ENCODE measurements at regions not wholly inside any gene's neighbourhood (a gene's known extent, or its start where the extent isn't known, plus 50 kb on each side); places are given as distances from the start of the nearest gene placed in this dataset.

DNA sequence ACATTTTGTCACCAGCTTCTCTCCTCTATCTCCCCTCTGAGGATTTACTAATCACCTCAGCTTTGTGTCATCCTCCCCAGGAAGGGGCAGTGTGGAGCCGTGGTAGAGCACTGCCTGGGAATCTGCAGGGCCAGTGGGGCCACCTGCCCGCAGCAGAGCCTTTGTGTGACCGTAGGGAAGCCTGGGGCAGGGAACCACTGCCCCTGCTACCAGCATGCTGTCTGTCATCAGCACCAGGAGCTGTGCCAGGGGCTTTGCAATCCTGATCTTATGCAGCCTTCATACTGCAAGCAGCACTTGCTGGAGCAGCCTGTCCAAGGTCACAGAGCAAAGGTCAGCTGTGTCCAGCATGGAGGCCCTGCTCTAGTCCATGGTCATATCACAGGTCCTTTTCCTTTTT, 170.2 kb upstream of the IL12A start:
- peak overlapping the region in 1 of 5 donors; percentile 11 for H3K9ac ChIP-seq (ENCODE audit: low read length in 5 of 5)
- no peak overlapping the region for H3K4me3 ChIP-seq (ENCODE audit: low read depth in 1 of 5, low read length in 5 of 5)
- no peaks in the 10 kb centered on the region for H3K9me3 ChIP-seq (ENCODE audit: control insufficient read depth in 5 of 5, low read length in 5 of 5)
- peaks cover 2 to 29% (median 25%) of the 10 kb centered on the region in 5 donors for H3K4me1 ChIP-seq (ENCODE audit: control insufficient read depth in 5 of 5, insufficient read depth in 5 of 5, low read length in 5 of 5)
- no peaks in the 10 kb centered on the region for H3K27me3 ChIP-seq (ENCODE audit: control insufficient read depth in 5 of 5, insufficient read depth in 4 of 5, low read length in 5 of 5)
- no peaks in the 10 kb centered on the region for H3K36me3 ChIP-seq (ENCODE audit: control insufficient read depth in 5 of 5, insufficient read depth in 5 of 5, low read length in 5 of 5)
- no peak overlapping the region for H3K27ac ChIP-seq (ENCODE audit: low read depth, low read length)

DNA sequence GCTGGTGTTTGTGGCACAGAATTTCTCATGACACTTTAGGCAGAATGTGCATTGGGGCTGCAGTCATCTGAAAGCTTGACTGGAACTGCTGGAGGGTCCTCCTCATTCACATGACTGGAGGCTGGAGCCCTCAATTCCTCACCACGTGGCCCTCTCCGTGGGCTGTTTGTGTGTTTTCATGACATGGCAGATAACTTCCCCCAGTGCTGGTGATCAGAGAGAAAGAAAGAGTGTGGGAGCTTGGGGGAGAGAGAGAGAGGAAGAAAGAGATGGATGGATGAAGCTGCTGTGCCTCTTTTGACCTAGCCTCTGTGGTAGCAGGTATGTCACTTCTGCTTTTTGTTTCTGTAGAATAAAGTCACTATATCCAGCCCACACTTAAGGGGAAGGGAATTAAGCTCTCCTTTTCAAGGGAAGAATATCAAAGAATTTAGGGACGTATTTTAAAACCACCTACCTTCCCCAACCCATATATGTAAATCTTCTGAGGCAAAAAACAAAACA, 169.6 kb upstream of the IL12A start:
- no peak overlapping the region for H3K4me3 ChIP-seq (ENCODE audit: low read depth in 1 of 5, low read length in 5 of 5)
- no peaks in the 10 kb centered on the region for H3K36me3 ChIP-seq (ENCODE audit: control insufficient read depth in 5 of 5, insufficient read depth in 5 of 5, low read length in 5 of 5)
- no peaks in the 10 kb centered on the region for H3K27me3 ChIP-seq (ENCODE audit: control insufficient read depth in 5 of 5, insufficient read depth in 4 of 5, low read length in 5 of 5)
- no peak overlapping the region for H3K27ac ChIP-seq (ENCODE audit: low read depth, low read length)
- no peak overlapping the region for H3K9ac ChIP-seq (ENCODE audit: low read length in 5 of 5)
- H3K9me3 ChIP-seq (ENCODE audit: control insufficient read depth in 5 of 5, low read length in 5 of 5): no peaks in the 10 kb centered on the region
- peaks cover 0 to 26% (median 25%) of the 10 kb centered on the region in 5 donors for H3K4me1 ChIP-seq (ENCODE audit: control insufficient read depth in 5 of 5, insufficient read depth in 5 of 5, low read length in 5 of 5)

DNA sequence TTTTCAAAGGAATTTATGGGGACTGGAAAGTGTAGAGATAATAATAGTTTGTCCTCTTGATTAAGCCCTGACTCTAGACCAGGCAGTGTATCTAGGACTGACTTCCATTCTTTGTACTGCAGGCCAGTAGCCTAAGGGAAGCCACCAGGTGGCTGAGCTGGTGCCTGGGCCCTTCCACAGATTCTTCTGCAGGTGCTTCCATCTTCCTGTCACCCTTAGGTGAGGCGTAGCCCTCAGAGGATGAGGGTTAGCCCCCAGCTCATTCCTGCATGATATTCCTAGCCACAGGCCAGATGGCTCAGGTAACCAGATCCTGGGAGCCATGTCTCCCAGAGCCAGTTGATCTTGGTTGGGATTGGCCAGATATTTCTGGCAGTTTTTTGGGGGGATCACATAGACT, 169.0 kb upstream of the IL12A start:
- H3K9me3 ChIP-seq (ENCODE audit: control insufficient read depth in 5 of 5, low read length in 5 of 5): no peaks in the 10 kb centered on the region
- no peaks in the 10 kb centered on the region for H3K36me3 ChIP-seq (ENCODE audit: control insufficient read depth in 5 of 5, insufficient read depth in 5 of 5, low read length in 5 of 5)
- H3K4me1 ChIP-seq (ENCODE audit: control insufficient read depth in 5 of 5, insufficient read depth in 5 of 5, low read length in 5 of 5): peaks cover 0 to 31% (median 21%) of the 10 kb centered on the region in 5 donors
- H3K4me3 ChIP-seq (ENCODE audit: low read depth in 1 of 5, low read length in 5 of 5): no peak overlapping the region
- no peak overlapping the region for H3K27ac ChIP-seq (ENCODE audit: low read depth, low read length)
- no peak overlapping the region for H3K9ac ChIP-seq (ENCODE audit: low read length in 5 of 5)
- no peaks in the 10 kb centered on the region for H3K27me3 ChIP-seq (ENCODE audit: control insufficient read depth in 5 of 5, insufficient read depth in 4 of 5, low read length in 5 of 5)

DNA sequence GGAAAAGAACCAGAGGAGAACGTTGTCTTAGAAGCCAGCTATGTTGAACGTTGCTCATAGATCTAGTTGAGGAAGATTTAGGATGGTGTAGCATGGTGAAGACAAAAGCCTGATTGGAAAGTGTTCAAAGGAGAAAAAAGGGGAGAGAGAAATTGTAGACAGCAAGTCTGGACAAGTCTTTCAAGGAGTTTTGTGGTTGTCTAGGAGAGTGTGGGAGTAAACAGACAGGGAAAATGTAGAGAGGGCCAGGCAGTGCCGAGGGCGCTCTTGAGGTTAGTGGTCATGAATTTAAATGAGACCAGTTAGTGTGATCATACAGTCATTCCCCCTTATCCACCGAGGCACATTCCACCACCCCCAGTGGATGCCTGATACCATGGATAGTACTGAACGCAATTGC, 167.5 kb upstream of the IL12A start:
- Histone ChIP-seq H3K4me3 (ENCODE audit: low read depth in 1 of 5, low read length in 5 of 5) (no peak overlapping the region), H3K4me1 (ENCODE audit: control insufficient read depth in 5 of 5, insufficient read depth in 5 of 5, low read length in 5 of 5) (peaks cover 0 to 33% (median 21%) of the 10 kb centered on the region in 5 donors), H3K27ac (ENCODE audit: low read depth, low read length) (no peak overlapping the region), H3K9ac (ENCODE audit: low read length in 5 of 5) (no peak overlapping the region), H3K9me3 (ENCODE audit: control insufficient read depth in 5 of 5, low read length in 5 of 5) (no peaks in the 10 kb centered on the region), H3K36me3 (ENCODE audit: control insufficient read depth in 5 of 5, insufficient read depth in 5 of 5, low read length in 5 of 5) (no peaks in the 10 kb centered on the region), H3K27me3 (ENCODE audit: control insufficient read depth in 5 of 5, insufficient read depth in 4 of 5, low read length in 5 of 5) (no peaks in the 10 kb centered on the region)

DNA sequence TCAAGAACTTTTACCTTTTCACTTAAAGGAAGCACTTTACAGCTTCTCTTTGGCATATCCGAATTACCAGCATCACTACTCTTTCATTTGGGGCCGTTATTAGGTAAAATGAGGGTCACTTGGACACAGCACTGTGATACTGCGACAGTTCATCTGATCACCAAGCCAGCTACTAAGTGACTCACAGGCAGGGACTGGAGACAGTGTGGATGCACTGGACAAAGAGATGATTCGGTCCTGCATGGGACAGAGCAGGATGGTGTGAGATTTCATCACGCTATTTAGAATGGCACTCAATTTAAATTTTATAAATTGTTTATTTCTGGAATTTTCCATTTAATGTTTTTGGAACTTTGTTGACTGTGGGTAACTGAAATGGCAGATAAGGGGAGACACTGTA, 166.9 kb upstream of the IL12A start:
- H3K27ac ChIP-seq (ENCODE audit: low read depth, low read length): no peak overlapping the region

DNA sequence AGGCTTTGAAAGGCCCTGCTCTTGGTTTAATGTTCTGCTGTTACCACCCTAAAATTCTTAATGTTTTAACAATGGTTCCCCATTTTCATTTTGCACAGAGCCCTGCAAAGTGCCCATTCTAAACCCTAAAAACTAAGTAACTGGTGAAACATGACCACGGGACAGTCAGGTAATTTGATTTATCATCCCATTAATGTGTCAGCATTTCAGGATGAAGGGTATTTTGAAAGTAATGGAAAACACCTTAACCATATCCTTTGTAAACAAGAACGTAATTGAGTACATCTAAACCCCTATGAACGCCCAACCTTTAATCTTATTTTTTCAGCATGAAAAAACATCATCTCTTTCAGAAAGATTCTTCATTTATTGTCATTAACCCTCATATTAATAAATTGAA, 164.9 kb upstream of the IL12A start:
- H3K9ac ChIP-seq (ENCODE audit: low read length in 5 of 5): no peak overlapping the region
- H3K4me3 ChIP-seq (ENCODE audit: low read depth in 1 of 5, low read length in 5 of 5): no peak overlapping the region
- H3K36me3 ChIP-seq (ENCODE audit: control insufficient read depth in 5 of 5, insufficient read depth in 5 of 5, low read length in 5 of 5): no peaks in the 10 kb centered on the region
- H3K27me3 ChIP-seq (ENCODE audit: control insufficient read depth in 5 of 5, insufficient read depth in 4 of 5, low read length in 5 of 5): no peaks in the 10 kb centered on the region
- peaks cover 0 to 17% (median 4%) of the 10 kb centered on the region in 5 donors for H3K4me1 ChIP-seq (ENCODE audit: control insufficient read depth in 5 of 5, insufficient read depth in 5 of 5, low read length in 5 of 5)
- no peak overlapping the region for H3K27ac ChIP-seq (ENCODE audit: low read depth, low read length)
- H3K9me3 ChIP-seq (ENCODE audit: control insufficient read depth in 5 of 5, low read length in 5 of 5): no peaks in the 10 kb centered on the region

More for the DNA sequence above, 166.9 kb upstream of the IL12A start:
- no peak overlapping the region for H3K9ac ChIP-seq (ENCODE audit: low read length in 5 of 5)
- no peaks in the 10 kb centered on the region for H3K27me3 ChIP-seq (ENCODE audit: control insufficient read depth in 5 of 5, insufficient read depth in 4 of 5, low read length in 5 of 5)
- no peaks in the 10 kb centered on the region for H3K9me3 ChIP-seq (ENCODE audit: control insufficient read depth in 5 of 5, low read length in 5 of 5)
- H3K36me3 ChIP-seq (ENCODE audit: control insufficient read depth in 5 of 5, insufficient read depth in 5 of 5, low read length in 5 of 5): no peaks in the 10 kb centered on the region
- H3K4me3 ChIP-seq (ENCODE audit: low read depth in 1 of 5, low read length in 5 of 5): no peak overlapping the region
- H3K4me1 ChIP-seq (ENCODE audit: control insufficient read depth in 5 of 5, insufficient read depth in 5 of 5, low read length in 5 of 5): peaks cover 0 to 32% (median 19%) of the 10 kb centered on the region in 5 donors

DNA sequence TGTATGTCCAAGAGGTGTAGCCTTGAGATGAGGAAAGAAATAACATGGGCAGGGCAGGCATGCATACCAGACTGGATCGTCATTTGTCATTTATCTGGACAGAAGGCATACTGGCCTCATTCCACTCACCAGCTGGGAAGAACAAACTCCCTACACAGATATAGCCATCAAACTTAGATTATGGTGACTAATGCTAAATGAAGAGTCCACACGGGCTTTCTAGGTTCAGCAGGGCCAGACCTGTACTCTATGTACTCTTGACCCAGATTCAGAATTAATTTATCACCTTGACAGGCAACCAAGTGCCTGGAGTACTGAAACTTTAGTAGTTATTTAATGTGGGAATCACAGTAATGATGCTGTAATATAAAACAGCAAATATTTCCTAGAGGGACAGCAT, 164.3 kb upstream of the IL12A start:
- peaks cover 0 to 19% (median 9%) of the 10 kb centered on the region in 5 donors for H3K4me1 ChIP-seq (ENCODE audit: control insufficient read depth in 5 of 5, insufficient read depth in 5 of 5, low read length in 5 of 5)
- no peaks in the 10 kb centered on the region for H3K27me3 ChIP-seq (ENCODE audit: control insufficient read depth in 5 of 5, insufficient read depth in 4 of 5, low read length in 5 of 5)
- no peak overlapping the region for H3K9ac ChIP-seq (ENCODE audit: low read length in 5 of 5)
- H3K36me3 ChIP-seq (ENCODE audit: control insufficient read depth in 5 of 5, insufficient read depth in 5 of 5, low read length in 5 of 5): no peaks in the 10 kb centered on the region
- no peak overlapping the region for H3K4me3 ChIP-seq (ENCODE audit: low read depth in 1 of 5, low read length in 5 of 5)
- no peak overlapping the region for H3K27ac ChIP-seq (ENCODE audit: low read depth, low read length)
- H3K9me3 ChIP-seq (ENCODE audit: control insufficient read depth in 5 of 5, low read length in 5 of 5): no peaks in the 10 kb centered on the region

DNA sequence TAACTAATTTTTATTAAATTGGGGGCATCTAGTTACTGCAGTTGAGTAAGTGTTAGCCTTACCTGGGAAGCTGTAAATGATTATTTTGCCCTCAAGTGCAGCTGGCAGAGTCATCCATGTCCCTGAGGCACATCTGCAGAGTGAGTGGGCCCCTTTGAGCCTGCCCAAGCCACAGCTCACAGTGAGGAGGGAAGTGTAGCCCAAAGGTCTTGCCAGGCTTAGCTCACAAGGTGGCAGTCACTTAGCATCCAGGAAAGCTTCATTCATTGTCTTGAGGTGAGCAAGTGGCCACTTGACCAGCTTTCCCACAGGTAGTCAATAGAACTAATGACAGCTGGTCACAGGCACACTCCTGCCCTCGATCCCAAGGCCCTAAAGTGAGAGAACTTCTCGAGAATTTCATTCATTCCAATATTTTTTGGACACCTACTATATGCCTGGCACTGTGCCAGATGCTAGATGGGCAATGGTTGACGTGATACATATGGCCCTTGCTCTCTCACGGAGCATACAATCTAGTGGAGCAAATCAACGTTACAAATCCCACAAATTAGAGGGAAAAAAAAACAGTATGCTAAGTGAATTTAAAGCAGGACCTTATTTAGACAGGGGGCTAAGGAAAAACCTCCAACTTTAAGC, 163.3 kb upstream of the IL12A start:
- H3K4me1 ChIP-seq (ENCODE audit: control insufficient read depth in 5 of 5, insufficient read depth in 5 of 5, low read length in 5 of 5): peaks cover 0 to 26% (median 16%) of the 10 kb centered on the region in 5 donors
- H3K9me3 ChIP-seq (ENCODE audit: control insufficient read depth in 5 of 5, low read length in 5 of 5): no peaks in the 10 kb centered on the region
- H3K4me3 ChIP-seq (ENCODE audit: low read depth in 1 of 5, low read length in 5 of 5): no peak overlapping the region
- H3K27ac ChIP-seq (ENCODE audit: low read depth, low read length): no peak overlapping the region
- H3K36me3 ChIP-seq (ENCODE audit: control insufficient read depth in 5 of 5, insufficient read depth in 5 of 5, low read length in 5 of 5): no peaks in the 10 kb centered on the region
- no peak overlapping the region for H3K9ac ChIP-seq (ENCODE audit: low read length in 5 of 5)
- H3K27me3 ChIP-seq (ENCODE audit: control insufficient read depth in 5 of 5, insufficient read depth in 4 of 5, low read length in 5 of 5): no peaks in the 10 kb centered on the region

DNA sequence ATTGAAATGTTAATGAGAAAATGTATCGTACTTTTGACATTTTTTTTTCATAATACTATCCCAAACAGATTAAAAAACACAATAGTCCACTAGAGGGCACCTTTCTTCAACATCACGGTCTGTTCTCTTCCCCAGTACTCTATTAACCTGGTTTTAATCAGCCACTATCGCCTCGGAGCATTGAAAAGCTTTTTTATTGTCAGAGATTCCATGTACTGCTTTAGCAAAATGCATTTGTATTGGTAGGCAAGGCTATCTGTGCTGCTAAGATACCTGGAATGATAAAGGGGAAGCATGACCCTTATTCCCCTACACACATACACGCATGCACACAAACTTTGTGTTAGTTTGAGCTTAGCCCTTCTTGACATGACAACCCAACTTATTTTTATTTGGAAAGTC, 160.1 kb upstream of the IL12A start:
- peak overlapping the region; percentile 13 for H3K27ac ChIP-seq (ENCODE audit: low read depth, low read length)
- peaks cover 0 to 26% (median 16%) of the 10 kb centered on the region in 5 donors for H3K4me1 ChIP-seq (ENCODE audit: control insufficient read depth in 5 of 5, insufficient read depth in 5 of 5, low read length in 5 of 5)
- no peaks in the 10 kb centered on the region for H3K9me3 ChIP-seq (ENCODE audit: control insufficient read depth in 5 of 5, low read length in 5 of 5)
- H3K4me3 ChIP-seq (ENCODE audit: low read depth in 1 of 5, low read length in 5 of 5): peak overlapping the region in 2 of 5 donors; percentile 42 to 46
- H3K27me3 ChIP-seq (ENCODE audit: control insufficient read depth in 5 of 5, insufficient read depth in 4 of 5, low read length in 5 of 5): no peaks in the 10 kb centered on the region
- H3K9ac ChIP-seq (ENCODE audit: low read length in 5 of 5): no peak overlapping the region
- no peaks in the 10 kb centered on the region for H3K36me3 ChIP-seq (ENCODE audit: control insufficient read depth in 5 of 5, insufficient read depth in 5 of 5, low read length in 5 of 5)

DNA sequence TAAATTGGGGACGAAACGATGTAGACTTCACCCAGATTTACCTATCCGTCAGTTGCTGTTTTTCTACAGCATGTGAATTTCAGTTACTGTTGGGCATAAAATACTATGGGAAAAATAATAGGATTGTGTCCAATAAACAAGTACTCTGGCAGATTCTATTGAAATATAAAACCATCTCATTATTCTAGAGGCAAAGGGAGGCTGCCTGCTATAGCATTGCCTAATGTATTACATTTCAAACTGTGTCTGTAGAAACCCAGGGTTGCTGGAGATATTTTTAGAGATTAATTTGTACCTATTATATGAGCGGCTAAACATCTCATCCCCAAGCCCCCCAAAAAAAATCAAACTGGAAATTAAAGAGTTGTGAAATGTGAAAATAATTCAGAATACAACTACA, 159.6 kb upstream of the IL12A start:
- Histone ChIP-seq H3K36me3 (ENCODE audit: control insufficient read depth in 5 of 5, insufficient read depth in 5 of 5, low read length in 5 of 5) (no peaks in the 10 kb centered on the region), H3K9ac (ENCODE audit: low read length in 5 of 5) (no peak overlapping the region), H3K9me3 (ENCODE audit: control insufficient read depth in 5 of 5, low read length in 5 of 5) (no peaks in the 10 kb centered on the region), H3K4me1 (ENCODE audit: control insufficient read depth in 5 of 5, insufficient read depth in 5 of 5, low read length in 5 of 5) (peaks cover 0 to 26% (median 16%) of the 10 kb centered on the region in 5 donors), H3K27ac (ENCODE audit: low read depth, low read length) (no peak overlapping the region), H3K4me3 (ENCODE audit: low read depth in 1 of 5, low read length in 5 of 5) (no peak overlapping the region), H3K27me3 (ENCODE audit: control insufficient read depth in 5 of 5, insufficient read depth in 4 of 5, low read length in 5 of 5) (no peaks in the 10 kb centered on the region)
